Breast epithelium (tissue), 3 donors: ENCODE measurements at regions not wholly inside any gene's neighbourhood (a gene's known extent, or its start where the extent isn't known, plus 50 kb on each side); places are given as distances from the start of the nearest gene placed in this dataset.

Experiments used
- CTCF ChIP-seq, 3 donors: fragments of 450-650 bp; IDR thresholded peaks; one replicate each; pipeline ENCODE4 v1.5.1; 2016 to 2017; ENCODE audit warnings: antibody characterized with exemption in 3 of 3, mild to moderate bottlenecking in 3 of 3, moderate library complexity in 3 of 3
- POLR2A ChIP-seq: fragments of 450-650 bp; IDR thresholded peaks from one replicate; pipeline ENCODE4 v1.6.1; 2016; ENCODE audit warnings: antibody characterized with exemption, mild to moderate bottlenecking, moderate library complexity
- POLR2AphosphoS5 ChIP-seq, 3 donors: sonication (generic); formaldehyde crosslinking; IDR thresholded peaks; one replicate each; pipeline ENCODE4 v1.6.1; 2017; ENCODE audit warnings: antibody characterized with exemption in 3 of 3

GRCh38 chr2:64819774-64820688, 166.3 kb upstream of the SERTAD2 start:
- no peak for TF ChIP-seq POLR2AphosphoS5 (IDR thresholded peaks at IDR 0.05)
- no peak for TF ChIP-seq CTCF (IDR thresholded peaks at IDR 0.05)
- no peak for TF ChIP-seq POLR2A
